ENCODE measurements at regions not wholly inside any gene's neighbourhood (a gene's known extent, or its start where the extent isn't known, plus 50 kb on each side); places are given as distances from the start of the nearest gene placed in this dataset.

DNA sequence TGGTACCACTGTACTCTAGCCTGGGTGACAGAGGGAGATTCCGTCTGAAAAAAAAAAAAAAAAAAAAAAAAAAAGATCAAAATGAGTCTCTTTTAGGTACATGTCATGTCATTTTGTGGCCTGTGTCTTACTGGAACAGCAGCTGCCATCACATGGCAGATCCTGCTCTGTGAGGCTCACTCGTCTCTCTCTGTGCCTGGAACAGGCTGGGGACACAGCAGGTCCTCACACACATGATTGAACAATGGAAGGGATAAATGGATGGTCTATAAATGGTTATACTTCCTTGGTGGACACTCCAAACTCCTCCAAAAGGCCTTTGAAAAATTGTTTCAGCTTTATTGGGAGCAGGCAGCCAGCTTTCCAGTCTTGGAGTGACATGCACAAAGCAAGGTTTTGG lies 236.2 kb upstream of the COPS8 start:
- TF ChIP-seq, protein P1, sequence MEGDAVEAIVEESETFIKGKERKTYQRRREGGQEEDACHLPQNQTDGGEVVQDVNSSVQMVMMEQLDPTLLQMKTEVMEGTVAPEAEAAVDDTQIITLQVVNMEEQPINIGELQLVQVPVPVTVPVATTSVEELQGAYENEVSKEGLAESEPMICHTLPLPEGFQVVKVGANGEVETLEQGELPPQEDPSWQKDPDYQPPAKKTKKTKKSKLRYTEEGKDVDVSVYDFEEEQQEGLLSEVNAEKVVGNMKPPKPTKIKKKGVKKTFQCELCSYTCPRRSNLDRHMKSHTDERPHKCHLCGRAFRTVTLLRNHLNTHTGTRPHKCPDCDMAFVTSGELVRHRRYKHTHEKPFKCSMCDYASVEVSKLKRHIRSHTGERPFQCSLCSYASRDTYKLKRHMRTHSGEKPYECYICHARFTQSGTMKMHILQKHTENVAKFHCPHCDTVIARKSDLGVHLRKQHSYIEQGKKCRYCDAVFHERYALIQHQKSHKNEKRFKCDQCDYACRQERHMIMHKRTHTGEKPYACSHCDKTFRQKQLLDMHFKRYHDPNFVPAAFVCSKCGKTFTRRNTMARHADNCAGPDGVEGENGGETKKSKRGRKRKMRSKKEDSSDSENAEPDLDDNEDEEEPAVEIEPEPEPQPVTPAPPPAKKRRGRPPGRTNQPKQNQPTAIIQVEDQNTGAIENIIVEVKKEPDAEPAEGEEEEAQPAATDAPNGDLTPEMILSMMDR (IDR thresholded peaks at IDR 0.05), result no peak
- no peak for TF ChIP-seq ZFX (IDR thresholded peaks at IDR 0.05; ENCODE audit: borderline replicate concordance)

Measured in 22Rv1 (cell line).